ENCODE measurements at regions not wholly inside any gene's neighbourhood (a gene's known extent, or its start where the extent isn't known, plus 50 kb on each side); places are given as distances from the start of the nearest gene placed in this dataset.
"Not testable (repeated sequence)": the region's sequence is repeated elsewhere in the genome, so short reads cannot be mapped to it uniquely, and the experiment has no call there.

- H3K27me3 ChIP-seq = no peaks in the 10 kb centered on the region
- H3K4me3 ChIP-seq = no peak overlapping the region
- no peaks in the 10 kb centered on the region for H3K9me3 ChIP-seq
- TF ChIP-seq EP300 (IDR thresholded peaks at IDR 0.05) (no peak), CTCF (IDR thresholded peaks at IDR 0.05) (no peak), POLR2A (IDR thresholded peaks at IDR 0.05) (no peak), POLR2AphosphoS5 (IDR thresholded peaks at IDR 0.05) (no peak)
- H3K27ac ChIP-seq = no peak overlapping the region
- H3K36me3 ChIP-seq = no peaks in the 10 kb centered on the region
- ATAC-seq = no peak
- H3K4me1 ChIP-seq = no peaks in the 10 kb centered on the region
- 36 to 74% methylated on average over 2 to 3 of the region's 3 CpGs for WGBS, 2 donors (ENCODE audit: low coverage in 1 of 2)
These were observed 750.8 kb downstream of the CENPC start for GRCh38 chr4:66794390-66795034.

- no peaks in the 10 kb centered on the region for H3K27me3 ChIP-seq
- no peak for ATAC-seq
- H3K36me3 ChIP-seq = no peaks in the 10 kb centered on the region
- H3K4me1 ChIP-seq = no peaks in the 10 kb centered on the region
- H3K9me3 ChIP-seq = no peaks in the 10 kb centered on the region
- WGBS, 2 donors (ENCODE audit: low coverage in 1 of 2) = 83 to 90% methylated on average over 2 of the region's 2 CpGs
- no peak overlapping the region for H3K27ac ChIP-seq
- TF ChIP-seq POLR2AphosphoS5 (IDR thresholded peaks at IDR 0.05) (no peak), EP300 (IDR thresholded peaks at IDR 0.05) (no peak)
- H3K4me3 ChIP-seq = no peak overlapping the region
These were observed 753.6 kb downstream of the CENPC start for GRCh38 chr4:66791686-66792085.

GRCh38 chr4:66785479-66785878 is 759.8 kb downstream of the CENPC start:
- no peak for TF ChIP-seq EP300 (IDR thresholded peaks at IDR 0.05)
- TF ChIP-seq CTCF (IDR thresholded peaks at IDR 0.05) = no peak
- no peak for TF ChIP-seq POLR2A (IDR thresholded peaks at IDR 0.05)
- no peak for TF ChIP-seq POLR2AphosphoS5 (IDR thresholded peaks at IDR 0.05)
- Histone ChIP-seq H3K4me1 (no peaks in the 10 kb centered on the region), H3K27me3 (no peaks in the 10 kb centered on the region), H3K9me3 (no peaks in the 10 kb centered on the region), H3K36me3 (no peaks in the 10 kb centered on the region), H3K4me3 (no peak overlapping the region), H3K27ac (no peak overlapping the region)
- no peak for ATAC-seq
- 73 to 96% methylated on average over 1 to 2 of the region's 2 CpGs for WGBS, 2 donors (ENCODE audit: low coverage in 1 of 2)

GRCh38 chr4:66782751-66783150 is 762.6 kb downstream of the CENPC start:
- not testable (repeated sequence) for H3K4me3 ChIP-seq, H3K9me3 ChIP-seq, H3K4me1 ChIP-seq, ATAC-seq, H3K36me3 ChIP-seq, H3K27me3 ChIP-seq, H3K27ac ChIP-seq
- WGBS, 2 donors (ENCODE audit: low coverage in 1 of 2) = 89 to 97% methylated on average over 7 to 11 of the region's 18 CpGs

DNA sequence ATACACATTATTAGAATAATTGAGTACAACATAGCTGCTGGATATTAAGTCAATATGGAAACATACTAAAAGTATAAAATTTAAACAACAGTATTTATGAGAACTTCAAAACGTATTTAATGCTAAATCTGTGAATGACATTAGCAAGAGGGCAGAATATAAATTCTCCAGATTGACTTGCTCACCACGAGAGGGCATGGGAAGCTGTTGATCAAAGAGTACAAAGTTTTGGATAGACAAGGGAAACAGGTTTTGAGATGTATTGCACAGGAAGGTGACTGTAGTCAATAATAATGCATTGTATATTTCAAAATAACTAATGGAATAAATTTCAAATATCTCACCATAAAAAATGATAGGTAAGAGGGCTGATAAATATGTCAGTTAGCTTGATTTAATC is 768.2 kb downstream of the CENPC start:
- H3K9me3 ChIP-seq = no peaks in the 10 kb centered on the region
- H3K36me3 ChIP-seq = no peaks in the 10 kb centered on the region
- 44 to 45% methylated on average over 2 of the region's 2 CpGs for WGBS, 2 donors (ENCODE audit: low coverage in 1 of 2)
- no peak for ATAC-seq
- TF ChIP-seq EP300 (IDR thresholded peaks at IDR 0.05) (no peak), POLR2A (IDR thresholded peaks at IDR 0.05) (no peak), POLR2AphosphoS5 (IDR thresholded peaks at IDR 0.05) (no peak), CTCF (IDR thresholded peaks at IDR 0.05) (no peak)
- H3K4me3 ChIP-seq = no peak overlapping the region
- H3K4me1 ChIP-seq = no peaks in the 10 kb centered on the region
- no peak overlapping the region for H3K27ac ChIP-seq
- no peaks in the 10 kb centered on the region for H3K27me3 ChIP-seq

DNA sequence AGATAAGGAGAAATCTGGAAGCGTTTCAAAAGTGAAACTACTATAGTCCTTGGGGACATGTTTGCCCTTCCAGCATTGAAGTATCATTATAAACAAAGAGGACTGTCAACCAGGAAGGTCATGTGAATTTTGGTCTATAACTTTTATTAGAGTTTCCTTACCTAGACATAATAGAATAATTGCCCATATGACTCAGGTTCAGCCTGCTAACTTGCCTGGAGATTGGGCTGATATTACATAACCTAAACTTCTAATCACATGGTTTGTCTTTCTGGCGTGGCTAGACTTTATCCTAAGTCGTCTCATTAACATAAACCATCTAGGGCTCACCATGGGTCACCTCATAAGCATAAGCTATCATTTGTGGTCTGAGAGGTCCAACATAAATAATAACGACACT is 775.9 kb downstream of the CENPC start:
- Histone ChIP-seq H3K9me3 (peaks cover 0 to 9% (median 0%) of the 10 kb centered on the region in 3 donors), H3K27ac (no peak overlapping the region), H3K36me3 (no peaks in the 10 kb centered on the region), H3K4me1 (no peaks in the 10 kb centered on the region), H3K27me3 (no peaks in the 10 kb centered on the region), H3K4me3 (no peak overlapping the region)
- 26 to 34% methylated on average over 3 to 4 of the region's 4 CpGs for WGBS, 2 donors (ENCODE audit: low coverage in 1 of 2)
- TF ChIP-seq POLR2AphosphoS5 (IDR thresholded peaks at IDR 0.05) = no peak
- TF ChIP-seq EP300 (IDR thresholded peaks at IDR 0.05) = no peak
- TF ChIP-seq POLR2A (IDR thresholded peaks at IDR 0.05) = no peak
- TF ChIP-seq CTCF (IDR thresholded peaks at IDR 0.05) = no peak
- ATAC-seq = no peak
